Left ventricle myocardium superior (tissue), 1 donor: ENCODE measurements at regions not wholly inside any gene's neighbourhood (a gene's known extent, or its start where the extent isn't known, plus 50 kb on each side); places are given as distances from the start of the nearest gene placed in this dataset.

Experiments
- ATAC-seq: fragments of 200-7000 bp; cut with Tn5 transposase; one replicate; pipeline ENCODE4 v1.9.1; 2020; ENCODE audit warnings: mild to moderate bottlenecking, moderate library complexity
- DNase-seq: peaks from one replicate; pipeline ENCODE4 v3.0.0-alpha.2; 2020
- intact Hi-C: fragments of 100-400 bp; cut with micrococcal nuclease; formaldehyde crosslinking; loops from one replicate; pipeline ENCODE4 v1.11.0; 2022
- donor health status: DM: no; HTN: yes; CAD: no; lungs with severe emphysema.

DNA sequence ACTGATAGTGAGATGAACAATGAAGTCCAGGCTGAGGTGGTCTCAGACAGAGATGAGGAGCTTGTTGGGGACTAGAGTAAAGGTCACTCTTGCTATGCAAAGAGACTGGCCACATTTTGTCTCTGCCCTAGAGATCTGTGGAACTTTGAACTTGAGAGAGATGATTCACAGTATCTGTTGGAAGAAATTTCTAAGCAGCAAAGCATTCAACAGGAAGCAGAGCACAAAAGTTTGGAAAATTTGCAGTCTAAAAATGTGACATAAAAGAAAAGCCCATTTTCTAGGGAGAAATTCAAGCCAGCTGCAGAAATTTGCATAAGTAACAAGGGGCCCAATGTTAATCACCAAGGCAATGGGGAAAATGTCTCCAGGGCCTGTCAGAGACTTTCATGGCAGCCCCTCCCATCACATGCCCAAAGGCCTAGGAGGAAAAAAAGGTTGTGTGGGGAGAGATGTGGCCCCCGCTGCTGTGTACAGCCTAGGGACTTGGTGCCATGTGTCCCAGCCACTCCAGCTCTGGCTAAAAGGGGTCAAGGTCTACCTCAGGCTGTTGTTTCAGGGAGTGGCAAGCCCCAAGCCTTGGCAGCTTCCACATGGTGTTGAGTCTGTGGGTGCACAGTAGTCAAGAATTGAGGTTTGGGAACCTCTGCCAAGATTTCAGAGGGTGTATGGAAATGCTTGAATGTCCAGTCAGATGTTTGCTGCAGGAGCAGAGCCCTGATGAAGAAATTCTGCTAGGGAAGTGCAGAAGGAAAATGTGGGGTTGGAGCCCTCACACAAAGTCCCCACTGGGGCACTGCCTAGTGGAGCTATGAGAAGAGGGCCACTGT, 262.8 kb downstream of the DKK2 start:
- intact Hi-C loops: no loop called here
- DNase-seq (no peak), ATAC-seq (no peak)

DNA sequence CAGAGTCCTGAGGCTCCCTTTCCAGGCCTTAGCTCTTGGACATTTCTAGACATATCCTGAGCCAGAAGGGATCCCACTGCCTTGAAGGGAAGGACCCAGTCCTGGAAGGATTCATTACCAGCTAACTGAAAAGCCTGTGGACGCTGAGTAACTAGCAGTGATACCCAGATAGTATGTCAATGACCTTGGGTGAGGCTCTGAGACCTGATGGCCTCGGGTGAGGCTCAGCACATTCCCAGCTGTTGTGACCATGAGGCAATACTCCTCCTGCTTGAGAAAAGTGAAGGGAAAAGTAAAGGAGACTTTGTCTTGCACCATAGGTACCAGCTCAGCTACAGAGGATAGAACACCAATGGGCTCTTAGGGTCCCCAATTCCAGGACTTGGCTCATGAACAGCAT, 268.1 kb downstream of the DKK2 start:
- intact Hi-C loops: no loop called here
- no peak for ATAC-seq
- no peak for DNase-seq

- ATAC-seq: no peak
- intact Hi-C loops: no loop called here
- DNase-seq: no peak
Observed at GRCh38 chr4:106766519-106766918, 269.6 kb downstream of the DKK2 start.

DNA sequence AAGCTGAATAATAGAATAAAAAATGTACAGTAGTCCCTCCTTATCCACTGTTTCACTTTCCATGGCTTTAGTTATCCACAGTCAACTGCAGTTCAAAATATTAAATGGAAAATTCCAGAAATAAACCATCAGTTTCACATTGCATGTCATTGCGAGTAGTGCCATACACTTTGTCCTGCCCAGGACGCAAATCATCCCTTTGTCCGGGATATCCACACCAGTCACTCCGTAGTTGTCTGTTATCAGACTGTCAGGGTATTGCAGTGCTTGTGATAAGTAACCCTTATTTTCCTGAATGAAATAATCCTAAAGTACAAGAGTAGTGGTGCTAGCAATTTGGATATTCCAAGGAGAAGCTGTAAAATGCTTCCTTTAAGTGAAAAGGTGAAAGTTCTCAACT, 271.3 kb downstream of the DKK2 start:
- intact Hi-C loops: no loop called here
- DNase-seq (no peak), ATAC-seq (no peak)

GRCh38 chr4:106762666-106763443, 273.3 kb downstream of the DKK2 start:
- no peak for ATAC-seq
- intact Hi-C loops: no loop called here

GRCh38 chr4:106753426-106753825, 282.7 kb downstream of the DKK2 start:
- ATAC-seq (no peak), DNase-seq (no peak)
- intact Hi-C loops: no loop called here

More at GRCh38 chr4:106762666-106763443, 273.3 kb downstream of the DKK2 start:
- DNase-seq: no peak

DNA sequence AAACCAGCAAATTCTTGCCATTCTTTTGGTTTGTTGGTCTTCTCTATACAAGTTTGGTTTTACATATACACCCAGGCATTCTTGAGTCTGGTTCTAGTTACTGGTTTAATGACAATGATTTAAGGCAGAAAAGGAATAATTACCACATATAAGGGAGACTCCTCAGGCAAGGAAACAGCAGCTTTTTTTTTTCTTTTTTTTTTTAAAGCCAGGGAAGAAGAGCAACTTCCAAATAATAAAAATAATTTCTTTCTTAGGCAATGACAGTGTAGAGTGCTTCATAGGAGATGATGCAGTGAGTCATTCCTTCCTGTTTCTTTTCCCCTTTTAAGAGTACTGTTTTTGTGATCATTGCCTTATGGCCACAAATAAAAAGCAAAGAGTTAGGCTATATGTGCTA, 289.7 kb downstream of the DKK2 start:
- no peak for ATAC-seq
- intact Hi-C loops: no loop called here
- no peak for DNase-seq

DNA sequence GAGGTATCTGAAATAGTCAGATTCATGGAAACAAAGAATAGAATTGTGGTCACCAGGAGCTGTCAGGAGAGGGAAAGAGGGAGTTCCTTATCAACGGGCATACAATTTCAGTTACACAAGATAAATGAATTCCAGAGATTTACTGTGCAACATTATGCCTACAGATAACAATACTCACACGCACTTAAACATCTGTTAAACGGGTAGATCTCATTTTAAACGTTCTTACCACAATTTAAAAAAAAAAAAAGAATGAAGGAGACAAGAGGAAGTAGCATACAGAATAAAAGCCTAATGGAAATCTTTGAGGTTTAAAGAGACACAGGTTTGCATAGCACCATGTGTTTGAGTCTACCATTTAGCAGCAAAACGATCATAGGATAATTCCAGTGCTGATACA, 298.0 kb downstream of the DKK2 start:
- DNase-seq (no peak), ATAC-seq (no peak)
- intact Hi-C loops: no loop called here

DNA sequence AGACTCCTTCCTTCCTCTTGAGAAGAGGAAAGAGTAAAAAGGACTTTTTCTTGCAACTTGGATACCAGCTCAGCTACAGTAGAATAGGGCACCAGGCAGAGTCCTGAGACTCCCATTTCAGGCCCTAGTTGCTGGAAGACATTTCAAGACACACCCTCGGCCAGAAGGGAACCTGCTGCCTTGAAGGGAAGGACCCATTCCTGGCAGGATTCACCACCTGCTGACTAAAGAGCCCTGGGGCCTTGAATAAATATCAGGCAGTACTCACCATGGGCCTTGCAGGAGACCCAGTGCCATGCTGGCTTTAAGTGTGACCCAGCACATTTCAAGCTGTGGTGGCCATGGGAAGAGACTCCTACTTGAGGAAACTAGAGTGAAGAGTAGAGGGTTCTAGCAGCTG, 317.6 kb downstream of the DKK2 start:
- intact Hi-C loops: no loop called here

DNA sequence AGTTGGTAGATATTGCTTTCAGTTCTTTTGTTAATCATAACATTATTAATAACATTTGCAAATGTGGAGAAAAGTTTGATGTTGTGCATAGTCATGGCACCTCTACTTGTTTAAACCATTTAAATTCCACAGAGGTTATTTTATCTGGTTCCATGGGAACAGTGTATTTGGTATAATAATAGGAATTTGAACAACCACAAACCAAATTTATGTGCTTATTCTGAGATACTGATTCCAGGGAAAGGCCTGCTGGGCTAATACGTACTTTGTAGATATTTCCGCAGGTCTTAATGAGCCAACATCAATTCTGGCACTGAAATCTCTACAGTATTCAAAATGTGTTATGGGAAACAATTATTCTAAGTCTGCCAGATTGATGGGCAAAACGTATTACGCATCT, 319.0 kb downstream of the DKK2 start:
- intact Hi-C loops: no loop called here
- ATAC-seq (no peak), DNase-seq (no peak)

More for the DNA sequence above, 317.6 kb downstream of the DKK2 start:
- DNase-seq (no peak), ATAC-seq (no peak)

GRCh38 chr4:106715825-106716224, 320.3 kb downstream of the DKK2 start:
- intact Hi-C loops: no loop called here

DNA sequence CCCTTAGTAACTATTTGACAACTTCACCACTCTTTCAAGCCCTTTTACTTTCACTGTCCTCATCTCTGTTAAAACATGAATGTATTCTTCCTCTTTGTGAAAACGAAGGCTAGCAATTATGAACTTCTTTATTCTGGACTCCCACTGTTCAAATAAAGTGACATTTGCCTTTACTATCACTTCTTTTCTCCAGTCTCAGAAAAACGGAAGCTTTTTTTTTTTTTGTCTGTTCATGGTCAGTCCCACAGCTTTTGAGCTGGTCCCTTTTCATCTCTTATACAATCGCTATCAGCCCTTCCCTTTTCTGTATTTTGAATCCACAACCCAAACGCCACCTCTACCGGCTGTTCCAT, 327.7 kb downstream of the DKK2 start:
- no peak for ATAC-seq
- intact Hi-C loops: no loop called here
- no peak for DNase-seq

More at GRCh38 chr4:106715825-106716224, 320.3 kb downstream of the DKK2 start:
- DNase-seq: no peak
- ATAC-seq: no peak

- ATAC-seq: no peak
- intact Hi-C loops: no loop called here
- DNase-seq: no peak
Observed at GRCh38 chr4:106707776-106708463, 328.2 kb downstream of the DKK2 start.

- ATAC-seq (no peak), DNase-seq (no peak)
- intact Hi-C loops: no loop called here
Observed at GRCh38 chr4:106704253-106704870, 331.8 kb downstream of the DKK2 start.

- DNase-seq: no peak
- intact Hi-C loops: no loop called here
- no peak for ATAC-seq
Observed at GRCh38 chr4:106700321-106700720, 331.7 kb upstream of the GIMD1 start.

GRCh38 chr4:106698621-106699195, 330.1 kb upstream of the GIMD1 start:
- DNase-seq (no peak), ATAC-seq (no peak)
- intact Hi-C loops: no loop called here

GRCh38 chr4:106695501-106696262, 327.1 kb upstream of the GIMD1 start:
- intact Hi-C loops: no loop called here
- ATAC-seq: no peak

DNA sequence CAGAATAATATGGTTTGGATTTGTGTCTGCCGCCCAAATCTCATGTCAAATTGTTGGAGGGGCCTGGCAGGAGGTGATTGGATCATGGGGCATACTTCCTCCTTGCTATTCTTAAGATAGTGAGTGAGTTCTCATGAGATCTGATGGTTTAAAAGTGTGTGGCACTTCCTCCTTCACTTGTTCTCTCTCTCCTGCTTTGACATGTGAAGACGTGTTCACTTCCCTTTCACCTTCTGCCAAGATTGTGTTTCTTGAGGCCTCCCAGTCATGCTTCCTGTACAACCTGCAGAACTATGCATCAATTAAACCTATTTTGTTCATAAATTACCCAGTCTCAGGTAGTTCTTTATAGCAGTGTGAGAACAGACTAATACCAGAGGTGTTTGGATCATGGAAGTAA, 325.7 kb upstream of the GIMD1 start:
- no peak for ATAC-seq
- DNase-seq: no peak

More at GRCh38 chr4:106695501-106696262, 327.1 kb upstream of the GIMD1 start:
- DNase-seq: no peak

GRCh38 chr4:106691749-106692148, 323.2 kb upstream of the GIMD1 start:
- DNase-seq: no peak
- ATAC-seq: no peak

More for the DNA sequence above, 325.7 kb upstream of the GIMD1 start:
- intact Hi-C loops: no loop called here

More at GRCh38 chr4:106691749-106692148, 323.2 kb upstream of the GIMD1 start:
- intact Hi-C loops: no loop called here
